Dedifferentiated amniotic fluid mesenchymal stem cell (primary cell): ENCODE measurements at regions not wholly inside any gene's neighbourhood (a gene's known extent, or its start where the extent isn't known, plus 50 kb on each side); places are given as distances from the start of the nearest gene placed in this dataset.

ENCODE experiments used
- DNase-seq: peaks from one replicate; pipeline ENCODE4 v3.0.0-alpha.2; 2016; ENCODE audit errors: extremely low spot score

GRCh38 chr13:44323754-44324153 is 49.9 kb upstream of the SERP2 start:
- no peak for DNase-seq
